ENCODE measurements at regions not wholly inside any gene's neighbourhood (a gene's known extent, or its start where the extent isn't known, plus 50 kb on each side); places are given as distances from the start of the nearest gene placed in this dataset.

DNA sequence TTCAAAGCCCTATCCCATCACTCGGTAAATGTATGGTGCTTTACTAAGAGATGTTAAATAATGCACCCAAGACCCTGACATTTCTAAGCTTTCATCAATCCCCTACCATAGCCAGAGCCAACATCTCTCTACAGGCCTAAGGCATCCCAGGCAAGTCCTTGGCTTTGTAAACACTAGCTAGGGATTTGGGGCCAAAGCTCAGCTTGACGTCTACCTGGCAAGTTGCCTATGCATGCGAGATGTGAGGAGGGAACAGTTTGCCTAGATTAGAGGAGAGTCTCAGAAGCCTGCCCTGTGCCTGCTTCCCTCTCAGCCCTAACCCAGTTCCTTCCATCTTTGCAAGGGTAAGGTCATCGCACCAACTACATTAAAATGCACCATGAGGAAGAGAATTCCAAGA is 221.5 kb upstream of the NCKAP5 start:
- TF ChIP-seq, protein P1, sequence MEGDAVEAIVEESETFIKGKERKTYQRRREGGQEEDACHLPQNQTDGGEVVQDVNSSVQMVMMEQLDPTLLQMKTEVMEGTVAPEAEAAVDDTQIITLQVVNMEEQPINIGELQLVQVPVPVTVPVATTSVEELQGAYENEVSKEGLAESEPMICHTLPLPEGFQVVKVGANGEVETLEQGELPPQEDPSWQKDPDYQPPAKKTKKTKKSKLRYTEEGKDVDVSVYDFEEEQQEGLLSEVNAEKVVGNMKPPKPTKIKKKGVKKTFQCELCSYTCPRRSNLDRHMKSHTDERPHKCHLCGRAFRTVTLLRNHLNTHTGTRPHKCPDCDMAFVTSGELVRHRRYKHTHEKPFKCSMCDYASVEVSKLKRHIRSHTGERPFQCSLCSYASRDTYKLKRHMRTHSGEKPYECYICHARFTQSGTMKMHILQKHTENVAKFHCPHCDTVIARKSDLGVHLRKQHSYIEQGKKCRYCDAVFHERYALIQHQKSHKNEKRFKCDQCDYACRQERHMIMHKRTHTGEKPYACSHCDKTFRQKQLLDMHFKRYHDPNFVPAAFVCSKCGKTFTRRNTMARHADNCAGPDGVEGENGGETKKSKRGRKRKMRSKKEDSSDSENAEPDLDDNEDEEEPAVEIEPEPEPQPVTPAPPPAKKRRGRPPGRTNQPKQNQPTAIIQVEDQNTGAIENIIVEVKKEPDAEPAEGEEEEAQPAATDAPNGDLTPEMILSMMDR (IDR thresholded peaks at IDR 0.05), result no peak
- no peak for TF ChIP-seq POLR2A (IDR thresholded peaks at IDR 0.05)
